Lower leg skin (tissue), 3 donors: ENCODE measurements at regions not wholly inside any gene's neighbourhood (a gene's known extent, or its start where the extent isn't known, plus 50 kb on each side); places are given as distances from the start of the nearest gene placed in this dataset.

Source experiments
- CTCF ChIP-seq, 3 donors: fragments of 450-650 bp; IDR thresholded peaks; one replicate each; pipeline ENCODE4 v1.5.1; 2016; ENCODE audit warnings: antibody characterized with exemption in 3 of 3, mild to moderate bottlenecking in 3 of 3, moderate library complexity in 2 of 3
- POLR2A ChIP-seq, 2 donors: fragments of 450-650 bp; IDR thresholded peaks; one replicate each; pipeline ENCODE4 v1.6.1; 2016 to 2017; ENCODE audit warnings: antibody characterized with exemption in 2 of 2, mild to moderate bottlenecking in 1 of 2, moderate library complexity in 1 of 2

- TF ChIP-seq CTCF (IDR thresholded peaks at IDR 0.05) (no peak), POLR2A (IDR thresholded peaks at IDR 0.05) (no peak)
Observed at GRCh38 chr14:64654246-64654900, 49.9 kb upstream of the PLEKHG3 start.
